H1 (cell line): ENCODE measurements at regions not wholly inside any gene's neighbourhood (a gene's known extent, or its start where the extent isn't known, plus 50 kb on each side); places are given as distances from the start of the nearest gene placed in this dataset.

ENCODE experiments used
- CREB1 ChIP-seq: IDR thresholded peaks from 2 replicates; pipeline ENCODE4 v1.6.1; 2012; ENCODE audit warnings: inconsistent platforms
- CTCF ChIP-seq, 3 experiments: IDR thresholded peaks; 1 replicate in 2 of 3; 2 replicates in 1 of 3; pipeline versions ENCODE4 v1.5.1 to v1.6.1; 2011; ENCODE audit warnings: low read length in 3 of 3, mild to moderate bottlenecking in 3 of 3, inconsistent platforms in 2 of 3, low read depth in 1 of 3, moderate library complexity in 1 of 3; ENCODE audit not compliant: insufficient read depth in 1 of 3; ENCODE audit errors: control extremely low read depth in 1 of 3
- EZH2 ChIP-seq: fragments of 200-600 bp; sonication (generic); IDR thresholded peaks from 2 replicates; pipeline ENCODE4 v1.7.1; 2012; ENCODE audit warnings: low read depth, mild to moderate bottlenecking, moderate library complexity, low read length, inconsistent platforms; ENCODE audit not compliant: severe bottlenecking
- GABPA ChIP-seq: IDR thresholded peaks from 2 replicates; pipeline ENCODE4 v1.6.1; 2011; ENCODE audit warnings: mild to moderate bottlenecking, low read length, moderate library complexity, borderline replicate concordance; ENCODE audit not compliant: insufficient read depth
- POLR2A ChIP-seq, 2 experiments: IDR thresholded peaks; 1 replicate in 1 of 2; 2 replicates in 1 of 2; pipeline ENCODE4 v1.6.1; 2011; ENCODE audit warnings: low read depth in 2 of 2, low read length in 2 of 2, mild to moderate bottlenecking in 2 of 2; ENCODE audit errors: control extremely low read depth in 1 of 2
- POLR2AphosphoS5 ChIP-seq: IDR thresholded peaks from 2 replicates; pipeline ENCODE4 v1.6.1; 2011; ENCODE audit warnings: low read depth, low read length
- RBBP5 ChIP-seq: IDR thresholded peaks from 2 replicates; pipeline ENCODE4 v1.7.1; 2012; ENCODE audit warnings: low read depth, mild to moderate bottlenecking, inconsistent platforms, low read length, moderate library complexity, borderline replicate concordance
- RFX5 ChIP-seq: IDR thresholded peaks from 2 replicates; pipeline ENCODE4 v1.6.1; 2011; ENCODE audit warnings: low read depth, low read length, improper control_type of control experiment, borderline replicate concordance
- SIN3A ChIP-seq, 2 experiments: IDR thresholded peaks in 1 of 2; conservative IDR thresholded peaks in 1 of 2; 2 replicates each; pipeline ENCODE4 v1.6.1; 2011 to 2012; ENCODE audit warnings: low read length in 2 of 2, improper control_type of control experiment in 1 of 2, low read depth in 1 of 2, mild to moderate bottlenecking in 1 of 2
- TCF12 ChIP-seq: IDR thresholded peaks from 2 replicates; pipeline ENCODE4 v1.6.1; 2011; ENCODE audit warnings: low read depth, mild to moderate bottlenecking, low read length

GRCh38 chr15:60221356-60221755, 176.4 kb downstream of the ANXA2 start:
- TF ChIP-seq TCF12 (no peak), POLR2A (IDR thresholded peaks at IDR 0.05; ENCODE audit: control extremely low read depth in 1 of 2, low read depth in 2 of 2, low read length in 2 of 2) (no peak), CTCF (IDR thresholded peaks at IDR 0.05; ENCODE audit: control extremely low read depth in 1 of 3, insufficient read depth in 1 of 3, low read depth in 1 of 3, low read length in 3 of 3) (no peak), SIN3A (conservative IDR thresholded peaks at IDR 0.05 in 1 of 2, IDR thresholded peaks at IDR 0.05 in 1 of 2; ENCODE audit: low read depth in 1 of 2, low read length in 2 of 2) (no peak), EZH2 (no peak), CREB1 (no peak), RBBP5 (no peak), GABPA (no peak), POLR2AphosphoS5 (no peak), RFX5 (no peak)
